IMR-90 (cell line): ENCODE measurements at regions not wholly inside any gene's neighbourhood (a gene's known extent, or its start where the extent isn't known, plus 50 kb on each side); places are given as distances from the start of the nearest gene placed in this dataset.

Source experiments
- ATAC-seq: fragments of 200-7000 bp; cut with Tn5 transposase; 2 replicates; pipeline ENCODE4 v1.9.1; 2020; ENCODE audit warnings: low read depth, mild to moderate bottlenecking, moderate library complexity
- BruUV-seq: library from RNA; stranded (reverse); fragments of 400-500 nt; replicated peaks from 2 replicates; lab custom pipeline; 2021; lab: Mats Ljungman, UMichigan
- CTCF ChIA-PET: fragments of 300-600 bp; formaldehyde crosslinking; extraction: SDS; loops from one replicate; lab custom pipeline; 2021; ENCODE audit warnings: antibody characterized with exemption; lab: Yijun Ruan, JAX
- POLR2A ChIA-PET: fragments of 300-600 bp; sonication (Branson Sonifier 250); formaldehyde crosslinking; loops from one replicate; lab custom pipeline; 2022; ENCODE audit warnings: antibody characterized with exemption; ENCODE audit not compliant: unreplicated experiment; lab: Charles Lee
- DNase-seq: peaks from one replicate; pipeline ENCODE4 v3.0.0; 2013
- H2AFZ ChIP-seq: replicated peaks from 2 replicates; pipeline ENCODE3; 2013; ENCODE audit warnings: low read length, mild to moderate bottlenecking; ENCODE audit not compliant: poor library complexity
- H2AK5ac ChIP-seq: 2 replicates; pipeline ENCODE4 v1.6.1; 2013; ENCODE audit warnings: low read depth, low read length, inconsistent platforms
- H2AK9ac ChIP-seq: replicated peaks from 2 replicates; pipeline ENCODE3; 2013; ENCODE audit warnings: mild to moderate bottlenecking, low read depth, low read length, moderate library complexity; ENCODE audit not compliant: poor library complexity
- H2BK120ac ChIP-seq: 2 replicates; pipeline ENCODE4 v1.6.1; 2013; ENCODE audit warnings: low read depth, low read length, inconsistent platforms
- H2BK15ac ChIP-seq: 3 replicates; pipeline ENCODE4 v1.6.1; 2013; ENCODE audit warnings: low read depth, low read length, inconsistent platforms
- H2BK20ac ChIP-seq: 2 replicates; pipeline ENCODE4 v1.6.1; 2013; ENCODE audit warnings: low read depth, mild to moderate bottlenecking, inconsistent platforms, low read length, moderate library complexity
- H2BK5ac ChIP-seq: 2 replicates; pipeline ENCODE4 v1.6.1; 2013; ENCODE audit warnings: mild to moderate bottlenecking, low read depth, low read length, inconsistent platforms; ENCODE audit not compliant: poor library complexity, severe bottlenecking
- H3K14ac ChIP-seq: replicated peaks from 2 replicates; pipeline ENCODE4 v1.6.1; 2013; ENCODE audit warnings: low read depth, low read length, inconsistent platforms
- H3K18ac ChIP-seq: 2 replicates; pipeline ENCODE4 v1.6.1; 2013; ENCODE audit warnings: low read depth, low read length, control low read depth
- H3K23ac ChIP-seq: 2 replicates; pipeline ENCODE4 v1.6.1; 2013; ENCODE audit warnings: low read depth, low read length, inconsistent platforms
- H3K27ac ChIP-seq: 2 replicates; pipeline ENCODE4 v1.5.1; 2013; ENCODE audit warnings: mild to moderate bottlenecking, control low read depth, low read length; ENCODE audit not compliant: insufficient read depth
- H3K27me3 ChIP-seq: 2 replicates; pipeline ENCODE4 v1.6.1; 2013; ENCODE audit warnings: low read length; ENCODE audit not compliant: control insufficient read depth, insufficient read depth
- H3K36me3 ChIP-seq: 2 replicates; pipeline ENCODE4 v1.6.1; 2013; ENCODE audit warnings: low read length, mixed read lengths; ENCODE audit not compliant: control insufficient read depth, insufficient read depth
- H3K4ac ChIP-seq: 2 replicates; pipeline ENCODE4 v1.6.1; 2013; ENCODE audit warnings: low read depth, low read length, inconsistent platforms
- H3K4me1 ChIP-seq: 2 replicates; pipeline ENCODE4 v1.6.1; 2013; ENCODE audit warnings: low read length, mixed read lengths; ENCODE audit not compliant: control insufficient read depth, insufficient read depth
- H3K4me2 ChIP-seq: 2 replicates; pipeline ENCODE4 v1.6.1; 2013; ENCODE audit warnings: low read depth, mild to moderate bottlenecking, control low read depth, low read length, moderate library complexity
- H3K4me3 ChIP-seq: 2 replicates; pipeline ENCODE4 v1.5.1; 2013; ENCODE audit warnings: low read depth, mild to moderate bottlenecking, control low read depth, low read length, moderate library complexity; ENCODE audit not compliant: insufficient read depth
- H3K56ac ChIP-seq: 2 replicates; pipeline ENCODE4 v1.6.1; 2013; ENCODE audit warnings: low read length, inconsistent platforms; ENCODE audit not compliant: insufficient read depth; ENCODE audit errors: extremely low read depth
- H3K79me1 ChIP-seq, 2 experiments: 2 replicates each; pipeline ENCODE4 v1.6.1; 2013; ENCODE audit warnings: low read length in 2 of 2, inconsistent platforms in 1 of 2, low read depth in 1 of 2
- H3K9ac ChIP-seq: 2 replicates; pipeline ENCODE4 v1.6.1; 2013; ENCODE audit warnings: low read depth, low read length, control low read depth
- H3K9me1 ChIP-seq: 2 replicates; pipeline ENCODE4 v1.6.1; 2013; ENCODE audit warnings: low read length, inconsistent platforms; ENCODE audit not compliant: insufficient read depth
- H3K9me3 ChIP-seq: 2 replicates; pipeline ENCODE4 v1.6.1; 2013; ENCODE audit warnings: low read length; ENCODE audit not compliant: control insufficient read depth, insufficient read depth
- H4K20me1 ChIP-seq: 2 replicates; pipeline ENCODE4 v1.6.1; 2013; ENCODE audit warnings: low read length, inconsistent platforms; ENCODE audit not compliant: insufficient read depth
- H4K5ac ChIP-seq: 2 replicates; pipeline ENCODE4 v1.6.1; 2013; ENCODE audit warnings: mild to moderate bottlenecking, low read depth, low read length, control low read depth
- H4K8ac ChIP-seq, 2 experiments: 2 replicates each; pipeline ENCODE4 v1.6.1; 2013; ENCODE audit warnings: low read depth in 2 of 2, low read length in 2 of 2, control low read depth in 1 of 2, inconsistent platforms in 1 of 2
- H4K91ac ChIP-seq: 2 replicates; pipeline ENCODE4 v1.6.1; 2013; ENCODE audit warnings: low read depth, low read length, inconsistent platforms; ENCODE audit not compliant: insufficient read depth
- BHLHE40 ChIP-seq: fragments of 150-350 bp; IDR thresholded peaks from 2 replicates; pipeline ENCODE4 v1.6.1; 2016; ENCODE audit warnings: mild to moderate bottlenecking, low read depth, low read length
- CEBPB ChIP-seq: IDR thresholded peaks from 2 replicates; pipeline ENCODE4 v1.6.1; 2012; ENCODE audit warnings: low read depth, low read length, improper control_type of control experiment
- CHD1 ChIP-seq: IDR thresholded peaks from 2 replicates; pipeline ENCODE4 v1.6.1; 2012; ENCODE audit warnings: low read depth, low read length, improper control_type of control experiment
- CTCF ChIP-seq: conservative IDR thresholded peaks from 2 replicates; pipeline ENCODE4 v1.5.1; 2012; ENCODE audit warnings: mild to moderate bottlenecking, low read depth, low read length, improper control_type of control experiment
- ELK1 ChIP-seq: fragments of 150-350 bp; IDR thresholded peaks from 2 replicates; pipeline ENCODE4 v1.6.1; 2016; ENCODE audit warnings: low read depth, mild to moderate bottlenecking, low read length, moderate library complexity, borderline replicate concordance
- NFE2L2 ChIP-seq: fragments of 150-350 bp; IDR thresholded peaks from 2 replicates; pipeline ENCODE4 v1.6.1; 2016; ENCODE audit warnings: low read depth, mild to moderate bottlenecking, low read length
- POLR2A ChIP-seq: IDR thresholded peaks from 2 replicates; pipeline ENCODE4 v1.6.1; 2012; ENCODE audit warnings: mild to moderate bottlenecking, low read depth, low read length
- RCOR1 ChIP-seq: IDR thresholded peaks from 2 replicates; pipeline ENCODE4 v1.6.1; 2012; ENCODE audit warnings: mild to moderate bottlenecking, low read length, improper control_type of control experiment; ENCODE audit not compliant: insufficient replicate concordance
- WGBS, 2 experiments: methylation state at CpG; one replicate each; pipeline versions ENCODE4 v1.1.5 to v1.1.7; 2013; ENCODE audit warnings: missing lambda C conversion rate in 2 of 2; ENCODE audit not compliant: insufficient read length in 1 of 2; ENCODE audit errors: extremely low coverage in 2 of 2; 5-methylcytosine and 5-hydroxymethylcytosine counted together
- dilution Hi-C: fragments of 300-500 bp; cut with HindIII; formaldehyde crosslinking; loops from one replicate; pipeline ENCODE4 v1.14.3; 2018; ENCODE audit warnings: low sequenced_read_pairs; ENCODE audit not compliant: unreplicated experiment
- in situ Hi-C: fragments of 300-500 bp; cut with MboI; formaldehyde crosslinking; loops from 3 replicates; pipeline ENCODE4 v1.14.3; 2019; ENCODE audit warnings: low sequenced_read_pairs, inconsistent platforms, mixed read lengths
- intact Hi-C: fragments of 100-400 bp; cut with micrococcal nuclease; formaldehyde crosslinking; loops from 2 replicates; pipeline ENCODE4 v1.10.0; 2022

DNA sequence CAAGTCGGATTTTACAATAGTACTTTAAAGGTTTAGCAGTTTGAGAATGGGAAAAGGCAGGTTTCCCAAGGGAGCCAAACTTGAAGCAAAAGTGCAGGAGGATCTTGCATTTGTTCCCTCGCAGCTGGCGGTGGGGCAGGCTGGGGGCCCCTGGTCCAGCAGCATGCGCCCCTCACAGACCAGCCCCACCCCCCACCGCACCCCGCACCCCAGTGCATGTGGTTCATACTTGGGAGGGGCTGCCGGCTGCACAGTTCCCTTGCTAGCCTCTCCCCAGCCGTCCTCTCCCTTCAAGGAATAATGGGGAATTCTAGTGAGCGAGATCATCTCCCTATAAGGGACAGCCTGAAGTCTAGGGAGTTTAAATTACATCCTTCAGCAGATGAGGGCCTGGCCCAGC is 273.1 kb upstream of the IRX2 start:
- Histone ChIP-seq H3K4me2 (no peak overlapping the region), H3K4me3 (no peak overlapping the region), H3K56ac (no peak overlapping the region), H3K9ac (no peak overlapping the region), H2BK20ac (no peak overlapping the region), H4K91ac (no peak overlapping the region), H3K18ac (no peak overlapping the region), H2BK15ac (no peak overlapping the region), H3K14ac (no peak overlapping the region), H3K4me1 (no peaks in the 10 kb centered on the region), H2AFZ (no peak overlapping the region), H4K5ac (no peak overlapping the region), H3K9me1 (no peaks in the 10 kb centered on the region), H3K23ac (no peak overlapping the region), H4K20me1 (no peaks in the 10 kb centered on the region), H2AK9ac (peak overlapping the region; percentile 61), H2BK120ac (no peak overlapping the region), H4K8ac (no peak overlapping the region), H2AK5ac (no peak overlapping the region), H3K4ac (no peak overlapping the region), H2BK5ac (no peak overlapping the region), H3K79me1 (no peaks in the 10 kb centered on the region), H3K9me3 (peaks cover 28% of the 10 kb centered on the region; the same call in 1 of the 2 replicates), H3K36me3 (no peaks in the 10 kb centered on the region), H3K27me3 (no peaks in the 10 kb centered on the region), H3K27ac (no peak overlapping the region)
- DNase-seq (no peak), ATAC-seq (no peak)
- CTCF ChIA-PET, result no interaction called here
- intact Hi-C loops, result no loop called here
- dilution Hi-C loops, result no loop called here
- TF ChIP-seq CEBPB (no peak), POLR2A (no peak), RCOR1 (no peak), CTCF (no peak), CHD1 (no peak), ELK1 (no peak), NFE2L2 (no peak), BHLHE40 (no peak)
- POLR2A ChIA-PET, result no interaction called here
- WGBS, 2 experiments, result no CpG with 5 or more reads among the region's 9 CpGs
- in situ Hi-C loops, result no loop called here
- no TSS peak for BruUV-seq
